ENCODE measurements at regions not wholly inside any gene's neighbourhood (a gene's known extent, or its start where the extent isn't known, plus 50 kb on each side); places are given as distances from the start of the nearest gene placed in this dataset.

GRCh38 chr18:67995769-67996168, 479.2 kb upstream of the DSEL start:
- DNase-seq (ENCODE audit: low read depth): no peak
- TF ChIP-seq, protein P1, sequence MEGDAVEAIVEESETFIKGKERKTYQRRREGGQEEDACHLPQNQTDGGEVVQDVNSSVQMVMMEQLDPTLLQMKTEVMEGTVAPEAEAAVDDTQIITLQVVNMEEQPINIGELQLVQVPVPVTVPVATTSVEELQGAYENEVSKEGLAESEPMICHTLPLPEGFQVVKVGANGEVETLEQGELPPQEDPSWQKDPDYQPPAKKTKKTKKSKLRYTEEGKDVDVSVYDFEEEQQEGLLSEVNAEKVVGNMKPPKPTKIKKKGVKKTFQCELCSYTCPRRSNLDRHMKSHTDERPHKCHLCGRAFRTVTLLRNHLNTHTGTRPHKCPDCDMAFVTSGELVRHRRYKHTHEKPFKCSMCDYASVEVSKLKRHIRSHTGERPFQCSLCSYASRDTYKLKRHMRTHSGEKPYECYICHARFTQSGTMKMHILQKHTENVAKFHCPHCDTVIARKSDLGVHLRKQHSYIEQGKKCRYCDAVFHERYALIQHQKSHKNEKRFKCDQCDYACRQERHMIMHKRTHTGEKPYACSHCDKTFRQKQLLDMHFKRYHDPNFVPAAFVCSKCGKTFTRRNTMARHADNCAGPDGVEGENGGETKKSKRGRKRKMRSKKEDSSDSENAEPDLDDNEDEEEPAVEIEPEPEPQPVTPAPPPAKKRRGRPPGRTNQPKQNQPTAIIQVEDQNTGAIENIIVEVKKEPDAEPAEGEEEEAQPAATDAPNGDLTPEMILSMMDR (IDR thresholded peaks at IDR 0.05; ENCODE audit: insufficient read depth, low read depth, low read length): no peak
- Histone ChIP-seq H3K36me3 (ENCODE audit: control insufficient read depth, insufficient read depth, low read length) (no peaks in the 10 kb centered on the region), H3K27me3 (ENCODE audit: control insufficient read depth, insufficient read depth, low read length) (no peaks in the 10 kb centered on the region), H3K4me3 (ENCODE audit: low read depth, low read length) (no peak overlapping the region)
- ChIA-PET POLR2A (no interaction called here), CTCF (no interaction called here)

- TF ChIP-seq, protein P1 (IDR thresholded peaks at IDR 0.05; ENCODE audit: insufficient read depth, low read depth, low read length): no peak
- no peak for DNase-seq (ENCODE audit: low read depth)
- H3K36me3 ChIP-seq (ENCODE audit: control insufficient read depth, insufficient read depth, low read length): no peaks in the 10 kb centered on the region
Observed at GRCh38 chr18:67980241-67980640, 463.7 kb upstream of the DSEL start.

GRCh38 chr18:67977067-67977616, 460.6 kb upstream of the DSEL start:
- TF ChIP-seq, protein P1 (IDR thresholded peaks at IDR 0.05; ENCODE audit: insufficient read depth, low read depth, low read length): no peak
- CTCF ChIA-PET: interaction anchor here (0.9 kb wide), 1 partner anchor 17 kb away, joined by 3 read pairs; no protein-coding TSS in a partner anchor
- H3K36me3 ChIP-seq (ENCODE audit: control insufficient read depth, insufficient read depth, low read length): no peaks in the 10 kb centered on the region
- no peaks in the 10 kb centered on the region for H3K27me3 ChIP-seq (ENCODE audit: control insufficient read depth, insufficient read depth, low read length)
- POLR2A ChIA-PET: no interaction called here
- H3K4me3 ChIP-seq (ENCODE audit: low read depth, low read length): no peak overlapping the region
- no peak for DNase-seq (ENCODE audit: low read depth)

More at GRCh38 chr18:67980241-67980640, 463.7 kb upstream of the DSEL start:
- ChIA-PET CTCF (no interaction called here), POLR2A (no interaction called here)
- H3K27me3 ChIP-seq (ENCODE audit: control insufficient read depth, insufficient read depth, low read length): no peaks in the 10 kb centered on the region
- H3K4me3 ChIP-seq (ENCODE audit: low read depth, low read length): no peak overlapping the region

DNA sequence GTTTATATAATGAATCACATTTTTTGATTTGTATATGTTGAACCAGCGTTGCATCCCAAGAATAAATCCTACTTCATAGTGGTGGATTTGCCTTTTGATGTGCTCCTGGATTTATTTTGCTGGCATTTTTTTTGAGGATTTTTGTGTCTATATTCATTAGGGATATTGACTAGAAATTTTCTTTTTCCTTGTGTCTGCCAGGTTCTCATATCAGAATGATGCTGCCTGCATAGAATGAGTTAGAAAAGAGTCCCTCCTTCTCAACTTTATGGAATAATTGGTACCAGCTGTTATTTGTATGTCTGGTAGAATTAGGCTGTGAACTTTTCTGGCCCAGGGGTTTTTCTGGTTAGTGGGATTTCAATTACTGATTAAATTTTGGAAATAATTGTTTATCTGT, 457.4 kb upstream of the DSEL start:
- no peak for DNase-seq (ENCODE audit: low read depth)
- Histone ChIP-seq H3K36me3 (ENCODE audit: control insufficient read depth, insufficient read depth, low read length) (no peaks in the 10 kb centered on the region), H3K27me3 (ENCODE audit: control insufficient read depth, insufficient read depth, low read length) (no peaks in the 10 kb centered on the region), H3K4me3 (ENCODE audit: low read depth, low read length) (no peak overlapping the region)
- CTCF ChIA-PET: no interaction called here
- POLR2A ChIA-PET: no interaction called here
- TF ChIP-seq, protein P1 (IDR thresholded peaks at IDR 0.05; ENCODE audit: insufficient read depth, low read depth, low read length): no peak

DNA sequence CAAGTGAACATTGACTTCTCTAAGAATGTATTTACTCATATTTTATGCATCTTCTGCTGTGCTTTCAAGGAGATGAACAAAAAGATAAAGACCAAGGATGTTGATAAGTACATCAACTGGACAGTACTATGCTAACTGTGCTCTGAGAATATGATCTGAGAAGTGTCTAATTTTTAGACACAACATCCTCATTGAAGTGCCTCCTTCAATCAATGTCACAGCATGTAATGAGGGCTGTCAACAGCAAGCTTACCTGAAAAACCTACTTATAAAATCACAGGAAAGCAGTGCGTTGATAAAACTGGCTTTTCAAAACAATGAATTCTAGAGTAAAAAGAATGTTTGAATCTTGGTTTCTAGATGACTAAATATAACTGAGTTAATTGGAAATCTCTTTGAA, 452.9 kb upstream of the DSEL start:
- TF ChIP-seq, protein P1 (IDR thresholded peaks at IDR 0.05; ENCODE audit: insufficient read depth, low read depth, low read length): no peak
- H3K4me3 ChIP-seq (ENCODE audit: low read depth, low read length): no peak overlapping the region
- no peaks in the 10 kb centered on the region for H3K27me3 ChIP-seq (ENCODE audit: control insufficient read depth, insufficient read depth, low read length)
- CTCF ChIA-PET: no interaction called here
- POLR2A ChIA-PET: no interaction called here
- no peak for DNase-seq (ENCODE audit: low read depth)
- no peaks in the 10 kb centered on the region for H3K36me3 ChIP-seq (ENCODE audit: control insufficient read depth, insufficient read depth, low read length)
